ENCODE measurements at regions not wholly inside any gene's neighbourhood (a gene's known extent, or its start where the extent isn't known, plus 50 kb on each side); places are given as distances from the start of the nearest gene placed in this dataset.

DNA sequence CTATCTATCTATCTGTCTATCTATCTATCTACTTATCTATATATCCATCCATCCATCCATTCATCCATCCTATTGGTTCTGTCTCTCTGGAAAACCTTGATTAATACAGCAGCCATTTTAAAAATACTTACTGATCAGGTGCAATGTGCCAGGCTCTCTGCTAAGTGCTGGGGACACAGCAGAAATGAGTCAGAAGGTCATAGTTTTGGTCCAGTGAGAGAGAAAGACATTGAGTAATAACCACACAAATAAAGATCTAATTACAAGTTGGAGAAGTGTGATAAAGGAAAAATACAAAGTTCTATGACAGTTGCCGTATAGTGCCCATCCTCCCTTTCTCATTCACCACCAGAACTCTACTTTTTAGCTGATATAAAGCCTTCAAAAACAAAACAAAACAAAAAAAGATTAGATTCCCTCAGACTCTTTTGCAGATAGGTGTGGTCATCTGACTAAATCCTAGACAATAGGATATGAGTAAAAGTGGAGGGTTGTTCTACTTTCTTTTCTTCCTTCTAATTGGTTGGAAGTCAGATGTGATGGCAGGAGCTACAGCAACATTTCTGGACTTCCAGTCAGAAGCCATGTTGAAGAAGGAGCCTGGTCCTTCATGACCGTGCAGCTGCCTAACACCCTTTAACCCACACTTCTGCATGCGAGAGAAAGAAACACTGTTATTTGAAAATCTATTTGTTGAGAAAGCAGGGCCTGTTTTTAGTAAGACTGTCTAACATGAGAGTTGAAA, 72.0 kb upstream of the TOX3 start:
- intact Hi-C loops (cut with DNase I) = no loop called here
- DNase-seq (ENCODE audit: low spot score) = no peak

- no peak for DNase-seq (ENCODE audit: low spot score)
- intact Hi-C loops (cut with DNase I) = no loop called here
These were observed 70.6 kb upstream of the TOX3 start for GRCh38 chr16:52617591-52617990.

DNA sequence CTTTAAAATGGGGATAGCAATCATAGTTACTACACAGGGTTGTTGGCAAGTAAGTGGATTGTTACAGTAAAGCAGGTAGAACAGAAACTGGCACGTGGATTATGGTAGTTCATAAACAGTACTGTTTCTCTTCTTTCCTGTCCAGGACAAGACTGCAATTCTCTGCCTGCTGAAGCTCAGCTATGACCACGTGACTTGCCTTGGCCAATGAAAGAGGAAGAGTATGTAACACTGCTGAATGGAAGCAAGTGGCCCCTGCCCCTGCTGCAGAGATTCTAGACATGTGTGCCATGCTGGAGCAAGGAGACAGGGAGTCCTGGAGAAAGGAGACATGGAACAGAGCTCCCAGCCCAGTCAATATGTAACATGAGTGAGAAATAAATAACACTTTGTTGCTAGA, 66.6 kb upstream of the TOX3 start:
- no peak for DNase-seq (ENCODE audit: low spot score)
- intact Hi-C loops (cut with DNase I) = no loop called here

GRCh38 chr16:52611817-52612673, 65.1 kb upstream of the TOX3 start:
- intact Hi-C loops (cut with DNase I) = no loop called here

GRCh38 chr16:52603015-52603414, 56.1 kb upstream of the TOX3 start:
- intact Hi-C loops (cut with DNase I) = no loop called here

More at GRCh38 chr16:52611817-52612673, 65.1 kb upstream of the TOX3 start:
- DNase-seq (ENCODE audit: low spot score) = no peak

GRCh38 chr16:52597772-52598483, 51.0 kb upstream of the TOX3 start:
- DNase-seq (ENCODE audit: low spot score) = no peak
- intact Hi-C loops (cut with DNase I) = no loop called here

More at GRCh38 chr16:52603015-52603414, 56.1 kb upstream of the TOX3 start:
- DNase-seq (ENCODE audit: low spot score) = no peak

DNA sequence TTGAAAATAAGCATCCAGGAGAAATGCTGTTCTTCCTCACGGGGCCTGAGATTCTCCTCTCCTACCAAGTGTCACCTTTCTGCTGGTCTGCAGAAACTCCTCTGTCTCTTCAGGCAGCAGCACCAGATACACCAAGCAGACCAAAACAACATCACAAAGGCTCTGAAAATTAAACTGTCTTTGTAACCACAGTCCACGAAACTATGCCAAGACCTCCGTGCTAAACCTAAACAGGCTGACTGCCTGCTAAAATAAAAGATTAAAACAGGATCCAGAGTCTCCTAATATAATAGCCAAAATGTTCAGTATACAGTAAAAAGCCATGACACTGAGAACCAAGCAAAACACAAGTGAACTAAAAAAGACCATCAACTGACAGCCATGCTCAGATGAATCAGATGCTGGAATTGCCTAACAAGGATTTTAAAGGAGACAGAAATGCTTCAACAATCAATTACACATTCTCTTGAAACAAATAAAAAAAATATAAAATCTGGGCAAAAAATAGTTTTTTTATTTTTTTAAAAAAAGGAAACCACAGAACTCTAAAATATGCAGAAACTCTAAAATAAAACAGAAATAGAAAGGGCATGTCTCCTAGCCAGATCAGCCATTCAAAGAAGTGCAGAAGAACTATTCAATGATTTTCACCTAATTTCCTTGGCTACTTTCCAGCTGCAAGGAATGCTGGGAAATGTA, 50.3 kb upstream of the TOX3 start:
- no peak for DNase-seq (ENCODE audit: low spot score)
- intact Hi-C loops (cut with DNase I) = no loop called here
